Right lobe of liver (tissue), 4 donors: ENCODE measurements at regions not wholly inside any gene's neighbourhood (a gene's known extent, or its start where the extent isn't known, plus 50 kb on each side); places are given as distances from the start of the nearest gene placed in this dataset.
"Not testable (repeated sequence)": the region's sequence is repeated elsewhere in the genome, so short reads cannot be mapped to it uniquely, and the experiment has no call there.

Experiments used
- POLR2A ChIP-seq: fragments of 450-650 bp; IDR thresholded peaks from one replicate; pipeline ENCODE4 v1.6.1; 2017; ENCODE audit warnings: antibody characterized with exemption, mild to moderate bottlenecking
- TF ChIP-seq, protein P1 (sequence below), 4 donors: fragments of 200-600 bp in 3 of 4; fragments of 450-650 bp in 1 of 4; IDR thresholded peaks; one replicate each; pipeline versions ENCODE4 v1.5.1 to v1.8.0; 2016 to 2022; ENCODE audit warnings: antibody characterized with exemption in 4 of 4, mild to moderate bottlenecking in 2 of 4
- donor health status: DM: no; HTN: no; CAD: no.
- donor health status: DM: no; HTN: no; CAD: no.
- donor health status: DM: no; HTN: yes; CAD: no.

DNA sequence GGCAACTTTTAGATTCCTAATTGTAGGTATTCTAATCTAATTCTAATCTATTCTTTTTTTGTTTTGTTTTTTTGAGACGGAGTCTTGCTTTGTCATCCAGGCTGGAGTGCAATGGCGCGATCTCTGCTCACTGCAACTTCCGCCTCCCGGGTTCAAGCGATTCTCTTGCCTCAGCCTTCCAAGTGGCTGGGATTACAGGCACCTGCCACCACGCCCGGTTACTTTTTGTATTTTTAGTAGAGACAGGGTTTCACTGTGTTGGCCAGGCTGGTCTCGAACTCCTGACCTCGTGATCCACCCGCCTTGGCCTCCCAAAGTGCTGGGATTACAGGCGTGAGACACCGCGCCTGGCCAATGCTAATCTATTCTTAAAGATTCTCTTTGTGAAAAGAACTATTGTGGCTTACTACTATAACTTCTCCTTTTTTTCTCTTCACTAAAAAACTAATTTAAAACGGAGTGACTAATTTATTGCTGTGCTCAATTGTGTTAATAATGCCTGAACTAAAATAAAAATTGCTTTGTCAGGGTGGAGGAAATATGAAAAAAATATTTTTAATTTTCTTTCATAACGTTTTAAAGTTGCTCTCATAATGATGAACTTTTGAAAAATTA is 85.6 kb downstream of the DUSP6 start:
- TF ChIP-seq, protein P1, sequence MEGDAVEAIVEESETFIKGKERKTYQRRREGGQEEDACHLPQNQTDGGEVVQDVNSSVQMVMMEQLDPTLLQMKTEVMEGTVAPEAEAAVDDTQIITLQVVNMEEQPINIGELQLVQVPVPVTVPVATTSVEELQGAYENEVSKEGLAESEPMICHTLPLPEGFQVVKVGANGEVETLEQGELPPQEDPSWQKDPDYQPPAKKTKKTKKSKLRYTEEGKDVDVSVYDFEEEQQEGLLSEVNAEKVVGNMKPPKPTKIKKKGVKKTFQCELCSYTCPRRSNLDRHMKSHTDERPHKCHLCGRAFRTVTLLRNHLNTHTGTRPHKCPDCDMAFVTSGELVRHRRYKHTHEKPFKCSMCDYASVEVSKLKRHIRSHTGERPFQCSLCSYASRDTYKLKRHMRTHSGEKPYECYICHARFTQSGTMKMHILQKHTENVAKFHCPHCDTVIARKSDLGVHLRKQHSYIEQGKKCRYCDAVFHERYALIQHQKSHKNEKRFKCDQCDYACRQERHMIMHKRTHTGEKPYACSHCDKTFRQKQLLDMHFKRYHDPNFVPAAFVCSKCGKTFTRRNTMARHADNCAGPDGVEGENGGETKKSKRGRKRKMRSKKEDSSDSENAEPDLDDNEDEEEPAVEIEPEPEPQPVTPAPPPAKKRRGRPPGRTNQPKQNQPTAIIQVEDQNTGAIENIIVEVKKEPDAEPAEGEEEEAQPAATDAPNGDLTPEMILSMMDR (IDR thresholded peaks at IDR 0.05) = not testable (repeated sequence)
- not testable (repeated sequence) for TF ChIP-seq POLR2A
